CD4-positive, CD25-positive, alpha-beta regulatory T cell (primary cell): ENCODE measurements at regions not wholly inside any gene's neighbourhood (a gene's known extent, or its start where the extent isn't known, plus 50 kb on each side); places are given as distances from the start of the nearest gene placed in this dataset.

Source experiments
- ATAC-seq, 2 donors: fragments of 150-1000 bp; cut with Tn5 transposase; one replicate each; pipeline ENCODE4 v1.10.0; 2021; ENCODE audit warnings: low read depth in 2 of 2, moderate number of reproducible peaks in 2 of 2, moderate library complexity in 1 of 2
- DNase-seq, 3 donors: peaks; one replicate each; pipeline versions ENCODE4 v3.0.0 to v3.0.0-alpha.2; 2012 to 2022; ENCODE audit warnings: mixed read lengths in 1 of 3
- H3K27ac ChIP-seq: one replicate; pipeline ENCODE4 v1.7.0; 2013; ENCODE audit warnings: mild to moderate bottlenecking, low read length; ENCODE audit not compliant: insufficient read depth, poor library complexity, severe bottlenecking
- H3K27me3 ChIP-seq: one replicate; pipeline ENCODE4 v1.7.0; 2013; ENCODE audit warnings: low read length; ENCODE audit not compliant: control insufficient read depth, insufficient read depth
- H3K36me3 ChIP-seq: one replicate; pipeline ENCODE4 v1.7.0; 2013; ENCODE audit warnings: mild to moderate bottlenecking, low read length, moderate library complexity; ENCODE audit not compliant: control insufficient read depth, insufficient read depth
- H3K4me1 ChIP-seq: 2 replicates; pipeline ENCODE4 v1.7.0; 2013; ENCODE audit warnings: mild to moderate bottlenecking, low read length; ENCODE audit not compliant: insufficient read depth, control insufficient read depth, poor library complexity, severe bottlenecking
- H3K4me3 ChIP-seq: one replicate; pipeline ENCODE4 v1.7.0; 2013; ENCODE audit warnings: low read depth, mild to moderate bottlenecking, low read length, moderate library complexity
- H3K9me3 ChIP-seq, 2 experiments: 1 replicate in 1 of 2; 2 replicates in 1 of 2; pipeline ENCODE4 v1.7.0; 2013; ENCODE audit warnings: low read length in 2 of 2, mild to moderate bottlenecking in 1 of 2, moderate library complexity in 1 of 2; ENCODE audit not compliant: control insufficient read depth in 2 of 2
- H3K27ac Mint-ChIP-seq, 3 donors: one replicate each; pipeline ENCODE4 v1.8.0; 2020 to 2022; ENCODE audit warnings: mild to moderate bottlenecking in 3 of 3, mixed read lengths in 3 of 3, moderate library complexity in 2 of 3
- H3K27me3 Mint-ChIP-seq: one replicate; pipeline ENCODE4 v1.8.0; 2022; ENCODE audit warnings: mild to moderate bottlenecking, mixed read lengths
- H3K36me3 Mint-ChIP-seq: one replicate; pipeline ENCODE4 v1.8.0; 2020; ENCODE audit warnings: mixed read lengths
- H3K4me1 Mint-ChIP-seq, 4 donors: one replicate each; pipeline ENCODE4 v1.8.0; 2020 to 2022; ENCODE audit warnings: mixed read lengths in 4 of 4, mild to moderate bottlenecking in 1 of 4
- H3K4me3 Mint-ChIP-seq, 4 donors: one replicate each; pipeline ENCODE4 v1.8.0; 2020 to 2022; ENCODE audit warnings: mild to moderate bottlenecking in 4 of 4, mixed read lengths in 4 of 4, moderate library complexity in 3 of 4
- H3K9me3 Mint-ChIP-seq, 7 donors: one replicate each; pipeline ENCODE4 v1.8.0; 2020 to 2022; ENCODE audit warnings: mixed read lengths in 7 of 7, mild to moderate bottlenecking in 3 of 7, moderate library complexity in 2 of 7

DNA sequence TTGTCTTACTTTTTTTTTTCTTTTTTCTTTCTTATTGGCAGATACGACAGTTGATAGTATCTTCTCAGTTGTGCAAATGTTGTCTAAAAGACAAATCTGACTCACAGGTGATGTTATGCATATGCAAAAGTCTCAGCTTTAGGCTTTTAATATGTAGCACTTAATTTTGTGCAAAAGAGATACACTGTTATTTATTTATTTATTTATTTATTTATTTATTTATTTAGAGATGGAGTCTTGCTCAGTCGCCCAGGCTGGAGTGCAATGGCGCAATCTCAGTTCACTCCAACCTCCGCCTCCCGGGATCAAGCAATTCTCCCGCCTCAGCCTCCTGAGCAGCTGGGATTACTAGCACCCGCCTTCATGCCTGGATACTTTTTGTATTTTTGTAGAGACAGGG, 383.9 kb upstream of the PCDH9 start:
- Mint-ChIP-seq H3K4me3 (no peak overlapping the region), H3K36me3 (no peaks in the 10 kb centered on the region), H3K27me3 (no peaks in the 10 kb centered on the region), H3K4me1 (no peaks in the 10 kb centered on the region), H3K9me3 (peaks cover 0 to 41% (median 5%) of the 10 kb centered on the region in 7 donors), H3K27ac (no peak overlapping the region)
- no peak for DNase-seq
- Histone ChIP-seq H3K4me1 (no peaks in the 10 kb centered on the region), H3K36me3 (no peaks in the 10 kb centered on the region), H3K4me3 (no peak overlapping the region), H3K27ac (no peak overlapping the region), H3K9me3 (peaks cover 5% of the 10 kb centered on the region in 2 experiments), H3K27me3 (no peaks in the 10 kb centered on the region)
- no peak for ATAC-seq

GRCh38 chr13:67588607-67589006, 358.5 kb upstream of the PCDH9 start:
- H3K36me3 Mint-ChIP-seq: no peaks in the 10 kb centered on the region
- no peak overlapping the region for H3K27ac ChIP-seq
- H3K9me3 ChIP-seq: peaks cover 0 to 4% of the 10 kb centered on the region in 2 experiments
- no peaks in the 10 kb centered on the region for H3K4me1 Mint-ChIP-seq
- H3K4me3 ChIP-seq: no peak overlapping the region
- H3K4me1 ChIP-seq: no peaks in the 10 kb centered on the region
- H3K27me3 ChIP-seq: no peaks in the 10 kb centered on the region
- no peak overlapping the region for H3K4me3 Mint-ChIP-seq
- no peak for ATAC-seq
- H3K27ac Mint-ChIP-seq: no peak overlapping the region
- peaks cover 0 to 28% (median 9%) of the 10 kb centered on the region in 7 donors for H3K9me3 Mint-ChIP-seq
- H3K36me3 ChIP-seq: no peaks in the 10 kb centered on the region
- no peak for DNase-seq
- H3K27me3 Mint-ChIP-seq: no peaks in the 10 kb centered on the region

- Mint-ChIP-seq H3K36me3 (no peaks in the 10 kb centered on the region), H3K9me3 (peaks cover 0 to 32% (median 8%) of the 10 kb centered on the region in 7 donors), H3K27me3 (no peaks in the 10 kb centered on the region), H3K4me1 (peaks cover 0 to 2% (median 0%) of the 10 kb centered on the region in 4 donors), H3K27ac (no peak overlapping the region), H3K4me3 (no peak overlapping the region)
- no peaks in the 10 kb centered on the region for H3K4me1 ChIP-seq
- H3K27ac ChIP-seq: no peak overlapping the region
- H3K9me3 ChIP-seq: no peaks in the 10 kb centered on the region
- H3K36me3 ChIP-seq: no peaks in the 10 kb centered on the region
- no peak overlapping the region for H3K4me3 ChIP-seq
- H3K27me3 ChIP-seq: no peaks in the 10 kb centered on the region
- DNase-seq (no peak), ATAC-seq (no peak)
Measured at GRCh38 chr13:67577361-67577760, 347.2 kb upstream of the PCDH9 start.

DNA sequence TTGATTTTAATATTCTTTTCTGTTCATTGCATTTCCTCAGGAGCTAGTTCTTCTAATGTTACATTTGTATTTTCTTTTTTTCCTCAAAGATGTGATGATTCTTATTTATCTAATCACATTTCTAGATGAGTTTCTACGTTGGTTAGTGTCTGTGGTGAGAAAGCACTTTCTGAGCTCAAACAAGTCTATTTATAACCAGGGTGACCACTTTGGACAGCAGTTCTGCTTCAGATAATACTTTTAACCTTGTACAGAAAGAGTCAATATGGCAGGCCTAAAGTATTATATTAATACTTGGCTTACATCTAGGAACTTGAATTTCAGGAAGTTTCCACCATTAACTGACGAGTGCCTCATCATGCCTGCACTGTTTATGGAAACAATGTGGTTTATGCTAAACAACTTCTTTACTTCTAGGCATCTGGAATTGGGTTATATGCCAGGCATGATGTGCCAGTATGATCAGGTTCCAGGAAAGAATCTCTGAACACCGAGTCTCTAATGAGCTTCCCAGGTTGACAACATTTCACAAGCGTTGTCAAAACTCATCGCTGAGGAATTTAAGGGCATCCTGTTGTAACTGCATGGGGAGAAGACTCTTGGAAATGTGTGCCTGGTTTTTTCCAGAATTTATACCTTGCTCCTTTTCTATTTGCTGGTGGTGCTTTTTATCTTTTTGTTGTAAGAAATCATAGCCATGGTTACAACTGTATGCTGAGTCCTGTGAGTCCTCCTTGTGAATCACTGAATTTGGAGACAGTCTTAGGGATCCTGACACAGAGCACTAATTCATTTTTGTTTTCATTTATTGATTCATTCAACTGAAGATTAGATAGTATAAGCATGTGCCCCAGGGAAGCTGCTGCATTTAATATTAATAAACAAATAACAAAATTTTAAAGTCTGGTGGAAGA, 344.4 kb upstream of the PCDH9 start:
- Histone ChIP-seq H3K27ac (no peak overlapping the region), H3K36me3 (no peaks in the 10 kb centered on the region), H3K27me3 (no peaks in the 10 kb centered on the region), H3K4me1 (no peaks in the 10 kb centered on the region), H3K4me3 (no peak overlapping the region), H3K9me3 (peaks cover 2 to 4% of the 10 kb centered on the region in 2 experiments)
- no peak overlapping the region for H3K4me3 Mint-ChIP-seq
- H3K9me3 Mint-ChIP-seq: peaks cover 0 to 34% (median 12%) of the 10 kb centered on the region in 7 donors
- H3K36me3 Mint-ChIP-seq: no peaks in the 10 kb centered on the region
- no peaks in the 10 kb centered on the region for H3K27me3 Mint-ChIP-seq
- DNase-seq (no peak), ATAC-seq (no peak)
- no peak overlapping the region for H3K27ac Mint-ChIP-seq
- peaks cover 0 to 2% (median 0%) of the 10 kb centered on the region in 4 donors for H3K4me1 Mint-ChIP-seq

GRCh38 chr13:67568205-67568604, 338.1 kb upstream of the PCDH9 start:
- Histone ChIP-seq H3K4me1 (no peaks in the 10 kb centered on the region), H3K36me3 (no peaks in the 10 kb centered on the region), H3K27me3 (no peaks in the 10 kb centered on the region), H3K4me3 (no peak overlapping the region), H3K27ac (no peak overlapping the region), H3K9me3 (peaks cover 2 to 4% of the 10 kb centered on the region in 2 experiments)
- DNase-seq: no peak
- Mint-ChIP-seq H3K4me3 (no peak overlapping the region), H3K36me3 (no peaks in the 10 kb centered on the region), H3K4me1 (no peaks in the 10 kb centered on the region), H3K27me3 (no peaks in the 10 kb centered on the region), H3K27ac (no peak overlapping the region), H3K9me3 (peaks cover 0 to 21% (median 7%) of the 10 kb centered on the region in 7 donors)
- ATAC-seq: no peak

DNA sequence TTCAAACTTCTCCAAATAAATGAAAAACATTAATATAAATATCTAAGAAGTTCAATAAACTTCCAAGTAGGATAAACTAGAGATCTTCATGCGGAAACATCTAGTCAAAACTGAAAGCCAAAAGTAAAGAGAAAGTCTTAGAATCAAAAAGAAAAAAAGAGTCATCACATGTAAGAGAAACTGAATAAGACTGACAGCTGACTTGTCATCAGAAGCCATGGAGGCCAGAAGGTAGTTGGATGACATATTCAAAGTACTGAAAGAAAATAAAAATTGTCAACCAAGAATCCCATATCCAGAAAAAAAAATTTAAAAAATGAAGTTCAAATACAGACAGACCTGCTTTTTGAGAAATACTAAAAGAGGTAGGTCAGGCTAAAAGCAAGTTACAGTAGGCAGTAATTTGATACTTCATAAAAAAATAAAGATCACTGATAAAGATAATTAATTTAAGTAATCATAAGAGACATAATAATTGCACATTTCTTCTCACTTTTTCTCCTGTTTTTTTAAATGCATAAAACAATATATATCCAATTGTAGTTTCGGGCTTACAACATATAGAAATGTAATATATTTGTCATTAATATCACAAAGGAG, 327.6 kb upstream of the PCDH9 start:
- H3K9me3 Mint-ChIP-seq: peaks cover 0 to 30% (median 5%) of the 10 kb centered on the region in 7 donors
- no peaks in the 10 kb centered on the region for H3K36me3 ChIP-seq
- no peaks in the 10 kb centered on the region for H3K27me3 Mint-ChIP-seq
- no peak overlapping the region for H3K4me3 ChIP-seq
- H3K27ac Mint-ChIP-seq: no peak overlapping the region
- DNase-seq: no peak
- H3K4me3 Mint-ChIP-seq: no peak overlapping the region
- H3K4me1 ChIP-seq: no peaks in the 10 kb centered on the region
- no peaks in the 10 kb centered on the region for H3K36me3 Mint-ChIP-seq
- ATAC-seq: no peak
- H3K4me1 Mint-ChIP-seq: no peaks in the 10 kb centered on the region
- H3K27me3 ChIP-seq: no peaks in the 10 kb centered on the region
- no peak overlapping the region for H3K27ac ChIP-seq
- H3K9me3 ChIP-seq: peaks cover 11 to 12% of the 10 kb centered on the region in 2 experiments

GRCh38 chr13:67557118-67557517, 327.0 kb upstream of the PCDH9 start:
- Histone ChIP-seq H3K4me3 (no peak overlapping the region), H3K9me3 (peaks cover 11 to 12% of the 10 kb centered on the region in 2 experiments), H3K27me3 (no peaks in the 10 kb centered on the region), H3K4me1 (no peaks in the 10 kb centered on the region), H3K27ac (no peak overlapping the region), H3K36me3 (no peaks in the 10 kb centered on the region)
- Mint-ChIP-seq H3K4me3 (peak overlapping the region in 1 of 4 donors; percentile 39), H3K27me3 (no peaks in the 10 kb centered on the region), H3K27ac (no peak overlapping the region), H3K4me1 (no peaks in the 10 kb centered on the region), H3K36me3 (no peaks in the 10 kb centered on the region), H3K9me3 (peaks cover 0 to 34% (median 5%) of the 10 kb centered on the region in 7 donors)
- DNase-seq: no peak
- no peak for ATAC-seq
